K562 (cell line): ENCODE measurements at regions not wholly inside any gene's neighbourhood (a gene's known extent, or its start where the extent isn't known, plus 50 kb on each side); places are given as distances from the start of the nearest gene placed in this dataset.
A peak's percentile ranks its signal among the peaks of the same experiment; 100 is the strongest.

Source experiments
- ATAC-seq: fragments of 200-7000 bp; cut with Tn5 transposase; 3 replicates; pipeline ENCODE4 v1.9.1; 2020; ENCODE audit warnings: moderate library complexity
- BruUV-seq: library from RNA; stranded (reverse); fragments of 400-500 nt; replicated peaks from 2 replicates; lab custom pipeline; 2021; lab: Mats Ljungman, UMichigan
- CTCF ChIA-PET: fragments of 300-600 bp; formaldehyde crosslinking; extraction: SDS; loops from one replicate; lab custom pipeline; 2021; ENCODE audit warnings: low intra/inter-chr PET ratio; lab: Yijun Ruan, JAX
- POLR2A ChIA-PET: fragments of 300-600, 350-650 bp; sonication (Branson Sonifier 250); formaldehyde crosslinking; extraction: SDS; loops from one replicate; lab custom pipeline; 2021; ENCODE audit warnings: antibody characterized with exemption, inconsistent platforms; lab: Yijun Ruan, JAX
- DNase-seq, 4 experiments: peaks; one replicate each; pipeline versions ENCODE4 v3.0.0 to v3.0.0-alpha.2; 2011 to 2018; ENCODE audit warnings: low spot score in 3 of 4, mixed read lengths in 3 of 4; ENCODE audit errors: extremely low read depth in 1 of 4
- FAIRE-seq: peaks from 2 replicates; lab custom pipeline; 2011; peaks lifted over from hg19 to GRCh38; lab: Jason Lieb, UNC
- H2AFZ ChIP-seq: 2 replicates; pipeline ENCODE4 v1.6.0; 2011; ENCODE audit warnings: low read depth, low read length, control low read depth, inconsistent platforms
- H3K27ac ChIP-seq: fragments of 200-600 bp; 3 replicates; pipeline ENCODE4 v1.8.0; 2011; ENCODE audit warnings: low read depth, mild to moderate bottlenecking, control low read depth, inconsistent platforms, low read length, moderate library complexity, mixed read lengths; ENCODE audit errors: extremely low read depth
- H3K27me3 ChIP-seq, 2 experiments: fragments of 300-600 bp in 1 of 2; 2 replicates in 1 of 2; 3 replicates in 1 of 2; pipeline versions ENCODE4 v1.6.0 to v1.8.0; 2011; ENCODE audit warnings: inconsistent platforms in 2 of 2, low read length in 2 of 2, mild to moderate bottlenecking in 1 of 2, mixed read lengths in 1 of 2, moderate library complexity in 1 of 2; ENCODE audit not compliant: control insufficient read depth in 2 of 2, insufficient read depth in 2 of 2
- H3K36me3 ChIP-seq: fragments of 300-600 bp; 3 replicates; pipeline ENCODE4 v1.8.0; 2011; ENCODE audit warnings: mild to moderate bottlenecking, low read length, inconsistent platforms; ENCODE audit not compliant: control insufficient read depth, insufficient read depth
- H3K4me1 ChIP-seq, 2 experiments: fragments of 200-600 bp in 1 of 2; replicated peaks in 1 of 2; 2 replicates in 1 of 2; 3 replicates in 1 of 2; pipeline versions ENCODE4 v1.5.1 to v1.8.0; 2011; ENCODE audit warnings: inconsistent platforms in 2 of 2, low read length in 2 of 2, mild to moderate bottlenecking in 1 of 2, mixed read lengths in 1 of 2, moderate library complexity in 1 of 2; ENCODE audit not compliant: control insufficient read depth in 2 of 2, insufficient read depth in 2 of 2
- H3K4me2 ChIP-seq: 2 replicates; pipeline ENCODE4 v1.6.1; 2011; ENCODE audit warnings: low read length, control low read depth, inconsistent platforms, mixed read lengths; ENCODE audit not compliant: insufficient read depth
- H3K4me3 ChIP-seq: fragments of 200-600 bp; sonication (generic), shearing (Covaris generic); 2 replicates; pipeline ENCODE4 v1.5.1; 2016; ENCODE audit warnings: control low read depth, inconsistent platforms
- H3K79me2 ChIP-seq: fragments of 200-600 bp; 3 replicates; pipeline ENCODE4 v1.8.0; 2011; ENCODE audit warnings: low read length, inconsistent platforms; ENCODE audit not compliant: control insufficient read depth, insufficient read depth
- H3K9ac ChIP-seq, 2 experiments: 2 replicates each; pipeline versions ENCODE4 v1.6.0 to v1.6.1; 2011; ENCODE audit warnings: low read depth in 2 of 2, low read length in 2 of 2, control low read depth in 1 of 2, inconsistent platforms in 1 of 2, mild to moderate bottlenecking in 1 of 2, mixed read lengths in 1 of 2; ENCODE audit not compliant: insufficient read depth in 1 of 2
- H3K9me1 ChIP-seq: one replicate; pipeline ENCODE4 v1.6.0; 2011; ENCODE audit warnings: inconsistent platforms, mild to moderate bottlenecking, low read length, moderate library complexity; ENCODE audit not compliant: control insufficient read depth, insufficient read depth
- H3K9me3 ChIP-seq: replicated peaks from 2 replicates; pipeline ENCODE4 v1.5.1; 2011; ENCODE audit warnings: low read depth, low read length, inconsistent platforms; ENCODE audit not compliant: control insufficient read depth, insufficient read depth
- H4K20me1 ChIP-seq: replicated peaks from 2 replicates; pipeline ENCODE4 v1.6.1; 2011; ENCODE audit warnings: low read length, inconsistent platforms, mixed read lengths; ENCODE audit not compliant: control insufficient read depth, insufficient read depth
- ADNP ChIP-seq: fragments of 200-800 bp; sonication (Bioruptor generic); IDR thresholded peaks from 2 replicates; pipeline ENCODE4 v1.6.1; 2016; ENCODE audit warnings: missing genetic modification characterization, missing compliant biosample characterization
- CAMTA2 ChIP-seq: fragments of 250-450 bp; sonication (Bioruptor Pico); conservative IDR thresholded peaks from 2 replicates; pipeline ENCODE4 v1.5.1; 2022
- EWSR1 ChIP-seq: fragments of 450-650 bp; IDR thresholded peaks from 2 replicates; pipeline ENCODE4 v1.6.1; 2018; ENCODE audit warnings: borderline replicate concordance, mild to moderate bottlenecking, low read depth, moderate library complexity; ENCODE audit not compliant: partially characterized antibody
- LARP7 ChIP-seq: fragments of 450-650 bp; IDR thresholded peaks from 2 replicates; pipeline ENCODE4 v1.6.1; 2016
- MCM3 ChIP-seq: fragments of 450-650 bp; IDR thresholded peaks from 2 replicates; pipeline ENCODE4 v1.6.1; 2016
- POLR2G ChIP-seq: fragments of 200-400 bp; formaldehyde crosslinking; IDR thresholded peaks from 2 replicates; pipeline ENCODE4 v1.6.1; 2017; ENCODE audit warnings: low read depth, mild to moderate bottlenecking, antibody characterized with exemption, low read length, moderate library complexity
- SNAPC5 ChIP-seq: fragments of 250-450 bp; sonication (Bioruptor Pico); IDR thresholded peaks from 2 replicates; pipeline ENCODE4 v1.8.0; 2021; ENCODE audit warnings: moderate library complexity, mild to moderate bottlenecking, inconsistent platforms
- ZNF699 ChIP-seq: fragments of 250-450 bp; sonication (Bioruptor Pico); IDR thresholded peaks from 2 replicates; pipeline ENCODE4 v1.8.0; 2021; ENCODE audit warnings: mild to moderate bottlenecking, moderate library complexity; ENCODE audit not compliant: insufficient replicate concordance
- ZNF785 ChIP-seq: fragments of 250-450 bp; sonication (Bioruptor Pico); IDR thresholded peaks from 2 replicates; pipeline ENCODE4 v1.4.0; 2020; ENCODE audit warnings: mild to moderate bottlenecking
- WGBS: fragments of 100-300 bp; shearing (Covaris generic); methylation state at CpG from one replicate; pipeline ENCODE4 v1.1.6; 2016; ENCODE audit warnings: low coverage, mixed read lengths; ENCODE audit not compliant: insufficient coverage; ENCODE audit errors: missing lambda C conversion rate; 5-methylcytosine and 5-hydroxymethylcytosine counted together
- in situ Hi-C: fragments of 300-500 bp; cut with MboI; formaldehyde crosslinking; loops from 4 replicates; pipeline ENCODE4 v1.15.0; 2018; ENCODE audit warnings: inconsistent platforms, mixed read lengths
- intact Hi-C: fragments of 100-400 bp; cut with micrococcal nuclease; formaldehyde crosslinking; loops from 2 replicates; pipeline ENCODE4 v1.14.2; 2022
- TF ChIP-seq, protein P1 (sequence below): fragments of 250-450 bp; sonication (Bioruptor Pico); IDR thresholded peaks from 2 replicates; pipeline ENCODE4 v1.5.0; 2021
- TF ChIP-seq, protein P2 (sequence below): conservative IDR thresholded peaks from 2 replicates; pipeline ENCODE4 v1.6.1; 2011; ENCODE audit warnings: low read depth, mild to moderate bottlenecking, low read length; ENCODE audit not compliant: control insufficient read depth
- TF ChIP-seq, protein P3 (sequence below): fragments of 450-650 bp; formaldehyde crosslinking; IDR thresholded peaks from 2 replicates; pipeline ENCODE4 v1.4.0; 2020; ENCODE audit warnings: mild to moderate bottlenecking, moderate library complexity

GRCh38 chr2:226622484-226622883 is 177.1 kb downstream of the IRS1 start:
- H3K9me3 ChIP-seq, result no peaks in the 10 kb centered on the region
- intact Hi-C loops, result no loop called here
- POLR2A ChIA-PET, result no interaction called here
- ATAC-seq, result 0 out of 3 replicates have a peak, but pooled peaks have one; percentile 32
- no peak overlapping the region for H3K4me2 ChIP-seq
- BruUV-seq, result no TSS peak
- H3K4me1 ChIP-seq, result no peaks in the 10 kb centered on the region; a peak in 1 of 5 replicates
- no peak overlapping the region for H3K9ac ChIP-seq
- H3K36me3 ChIP-seq, result no peaks in the 10 kb centered on the region
- in situ Hi-C loops, result no loop called here
- WGBS, result 0% methylated on average over 2 of the region's 2 CpGs
- no peaks in the 10 kb centered on the region for H3K79me2 ChIP-seq
- CTCF ChIA-PET, result no interaction called here
- no peak overlapping the region for H2AFZ ChIP-seq
- TF ChIP-seq, protein P1, sequence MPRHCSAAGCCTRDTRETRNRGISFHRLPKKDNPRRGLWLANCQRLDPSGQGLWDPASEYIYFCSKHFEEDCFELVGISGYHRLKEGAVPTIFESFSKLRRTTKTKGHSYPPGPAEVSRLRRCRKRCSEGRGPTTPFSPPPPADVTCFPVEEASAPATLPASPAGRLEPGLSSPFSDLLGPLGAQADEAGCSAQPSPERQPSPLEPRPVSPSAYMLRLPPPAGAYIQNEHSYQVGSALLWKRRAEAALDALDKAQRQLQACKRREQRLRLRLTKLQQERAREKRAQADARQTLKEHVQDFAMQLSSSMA, result no peak
- no peaks in the 10 kb centered on the region for H3K9me1 ChIP-seq
- no peak for FAIRE-seq
- H4K20me1 ChIP-seq, result no peaks in the 10 kb centered on the region
- H3K27me3 ChIP-seq, result no peaks in the 10 kb centered on the region
- no peak overlapping the region for H3K4me3 ChIP-seq
- H3K27ac ChIP-seq, result no peak overlapping the region
- DNase-seq, result no peak

DNA sequence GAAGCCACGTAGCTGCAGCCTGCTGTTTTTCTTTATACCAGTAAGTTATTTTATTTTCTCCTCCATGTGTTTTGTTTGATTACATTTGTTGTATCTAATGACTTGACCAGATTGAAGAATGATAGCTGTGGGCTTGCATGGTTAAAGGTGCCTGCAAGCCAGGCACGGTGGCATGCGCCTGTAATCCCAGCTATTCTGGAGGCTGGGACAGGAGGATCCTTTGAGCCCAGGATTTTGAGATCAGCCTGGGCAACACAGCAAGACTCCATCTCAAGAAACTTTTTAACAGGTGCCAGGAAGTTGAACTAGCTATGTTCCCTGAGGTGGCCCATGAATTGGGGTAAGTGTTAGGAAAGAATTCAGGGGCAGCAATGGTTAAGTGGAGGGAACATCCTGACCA is 179.4 kb downstream of the IRS1 start:
- ATAC-seq (no peak), FAIRE-seq (no peak), DNase-seq (no peak)
- no peaks in the 10 kb centered on the region; a peak in 1 of 5 replicates for H3K4me1 ChIP-seq
- H3K27ac ChIP-seq, result no peak overlapping the region
- CTCF ChIA-PET, result no interaction called here
- H3K9me3 ChIP-seq, result no peaks in the 10 kb centered on the region
- H3K4me2 ChIP-seq, result no peak overlapping the region
- no peaks in the 10 kb centered on the region for H3K27me3 ChIP-seq
- H2AFZ ChIP-seq, result no peak overlapping the region
- intact Hi-C loops, result no loop called here
- POLR2A ChIA-PET, result no interaction called here
- no peak overlapping the region for H3K9ac ChIP-seq
- 17% methylated on average over 2 of the region's 3 CpGs for WGBS
- no peaks in the 10 kb centered on the region for H3K36me3 ChIP-seq
- BruUV-seq, result no TSS peak
- H3K4me3 ChIP-seq, result no peak overlapping the region
- H3K9me1 ChIP-seq, result no peaks in the 10 kb centered on the region
- H4K20me1 ChIP-seq, result no peaks in the 10 kb centered on the region
- H3K79me2 ChIP-seq, result no peaks in the 10 kb centered on the region
- in situ Hi-C loops, result no loop called here
- no peak for TF ChIP-seq ZNF785
- TF ChIP-seq CAMTA2, result no peak
- TF ChIP-seq POLR2G, result no peak
- TF ChIP-seq SNAPC5 (CRISPR knock-in tag), result no peak
- TF ChIP-seq ZNF699 (CRISPR knock-in tag), result no peak
- no peak for TF ChIP-seq EWSR1
- TF ChIP-seq, protein P2, sequence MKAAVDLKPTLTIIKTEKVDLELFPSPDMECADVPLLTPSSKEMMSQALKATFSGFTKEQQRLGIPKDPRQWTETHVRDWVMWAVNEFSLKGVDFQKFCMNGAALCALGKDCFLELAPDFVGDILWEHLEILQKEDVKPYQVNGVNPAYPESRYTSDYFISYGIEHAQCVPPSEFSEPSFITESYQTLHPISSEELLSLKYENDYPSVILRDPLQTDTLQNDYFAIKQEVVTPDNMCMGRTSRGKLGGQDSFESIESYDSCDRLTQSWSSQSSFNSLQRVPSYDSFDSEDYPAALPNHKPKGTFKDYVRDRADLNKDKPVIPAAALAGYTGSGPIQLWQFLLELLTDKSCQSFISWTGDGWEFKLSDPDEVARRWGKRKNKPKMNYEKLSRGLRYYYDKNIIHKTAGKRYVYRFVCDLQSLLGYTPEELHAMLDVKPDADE, result no peak
- TF ChIP-seq, protein P3, sequence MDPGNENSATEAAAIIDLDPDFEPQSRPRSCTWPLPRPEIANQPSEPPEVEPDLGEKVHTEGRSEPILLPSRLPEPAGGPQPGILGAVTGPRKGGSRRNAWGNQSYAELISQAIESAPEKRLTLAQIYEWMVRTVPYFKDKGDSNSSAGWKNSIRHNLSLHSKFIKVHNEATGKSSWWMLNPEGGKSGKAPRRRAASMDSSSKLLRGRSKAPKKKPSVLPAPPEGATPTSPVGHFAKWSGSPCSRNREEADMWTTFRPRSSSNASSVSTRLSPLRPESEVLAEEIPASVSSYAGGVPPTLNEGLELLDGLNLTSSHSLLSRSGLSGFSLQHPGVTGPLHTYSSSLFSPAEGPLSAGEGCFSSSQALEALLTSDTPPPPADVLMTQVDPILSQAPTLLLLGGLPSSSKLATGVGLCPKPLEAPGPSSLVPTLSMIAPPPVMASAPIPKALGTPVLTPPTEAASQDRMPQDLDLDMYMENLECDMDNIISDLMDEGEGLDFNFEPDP (CRISPR knock-in tag), result no peak
- no peak for TF ChIP-seq ADNP
- TF ChIP-seq MCM3, result no peak
- no peak for TF ChIP-seq LARP7
